Skeletal muscle tissue (tissue), 3 donors: ENCODE measurements at regions not wholly inside any gene's neighbourhood (a gene's known extent, or its start where the extent isn't known, plus 50 kb on each side); places are given as distances from the start of the nearest gene placed in this dataset.

Experiments
- H3K27ac ChIP-seq: one replicate; pipeline ENCODE4 v1.7.0; 2013; ENCODE audit warnings: mild to moderate bottlenecking, low read depth, low read length, inconsistent platforms
- H3K27me3 ChIP-seq, 3 donors: one replicate each; pipeline ENCODE4 v1.7.0; 2013; ENCODE audit warnings: low read length in 3 of 3; ENCODE audit not compliant: control insufficient read depth in 3 of 3, insufficient read depth in 3 of 3
- H3K36me3 ChIP-seq, 3 donors: one replicate each; pipeline ENCODE4 v1.7.0; 2013; ENCODE audit warnings: low read length in 3 of 3; ENCODE audit not compliant: control insufficient read depth in 3 of 3, insufficient read depth in 3 of 3
- H3K4me1 ChIP-seq, 3 donors: one replicate each; pipeline ENCODE4 v1.7.0; 2013; ENCODE audit warnings: low read length in 3 of 3, mild to moderate bottlenecking in 3 of 3; ENCODE audit not compliant: control insufficient read depth in 3 of 3, insufficient read depth in 3 of 3
- H3K4me3 ChIP-seq, 3 donors: one replicate each; pipeline ENCODE4 v1.7.0; 2013; ENCODE audit warnings: low read length in 3 of 3
- H3K9ac ChIP-seq, 3 donors: one replicate each; pipeline ENCODE4 v1.7.0; 2013; ENCODE audit warnings: low read length in 3 of 3, mild to moderate bottlenecking in 3 of 3, moderate library complexity in 2 of 3, low read depth in 1 of 3
- H3K9me3 ChIP-seq, 3 donors: one replicate each; pipeline ENCODE4 v1.7.0; 2013; ENCODE audit warnings: low read length in 3 of 3; ENCODE audit not compliant: control insufficient read depth in 3 of 3
- donor health status: Osteomylitis.

GRCh38 chr7:67857698-67858097 is 861.1 kb downstream of the TYW1 start:
- no peaks in the 10 kb centered on the region for H3K9me3 ChIP-seq
- no peaks in the 10 kb centered on the region for H3K36me3 ChIP-seq
- H3K4me3 ChIP-seq, result no peak overlapping the region
- H3K27me3 ChIP-seq, result peaks cover 0 to 12% (median 0%) of the 10 kb centered on the region in 3 donors
- no peak overlapping the region for H3K27ac ChIP-seq
- H3K4me1 ChIP-seq, result no peaks in the 10 kb centered on the region
- H3K9ac ChIP-seq, result no peak overlapping the region

GRCh38 chr7:67858931-67859330 is 862.3 kb downstream of the TYW1 start:
- peaks cover 0 to 7% (median 0%) of the 10 kb centered on the region in 3 donors for H3K27me3 ChIP-seq
- H3K9me3 ChIP-seq, result no peaks in the 10 kb centered on the region
- no peak overlapping the region for H3K9ac ChIP-seq
- H3K27ac ChIP-seq, result no peak overlapping the region
- no peak overlapping the region for H3K4me3 ChIP-seq
- H3K36me3 ChIP-seq, result no peaks in the 10 kb centered on the region
- no peaks in the 10 kb centered on the region for H3K4me1 ChIP-seq

DNA sequence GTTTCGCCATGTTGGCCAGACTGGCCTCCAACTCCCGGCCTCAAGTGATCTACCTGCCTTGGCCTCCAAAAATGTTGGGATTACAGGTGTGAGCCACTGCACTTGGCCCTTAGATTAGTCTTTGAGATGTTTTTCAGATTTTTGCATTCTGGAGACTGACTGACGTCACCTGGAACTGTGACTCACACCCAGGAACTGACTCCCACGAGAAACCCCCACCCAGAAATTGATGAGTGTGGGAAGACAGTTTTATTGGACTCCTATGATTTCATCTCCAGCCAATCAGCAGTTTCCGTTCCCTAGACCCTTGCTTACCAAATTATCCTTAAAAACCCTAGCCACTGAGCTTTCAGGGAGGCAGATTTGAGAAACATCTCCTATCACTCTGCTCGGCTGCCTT is 867.3 kb downstream of the TYW1 start:
- Histone ChIP-seq H3K4me1 (no peaks in the 10 kb centered on the region), H3K9ac (no peak overlapping the region), H3K27ac (no peak overlapping the region), H3K4me3 (no peak overlapping the region), H3K9me3 (no peaks in the 10 kb centered on the region), H3K36me3 (no peaks in the 10 kb centered on the region), H3K27me3 (no peaks in the 10 kb centered on the region)

DNA sequence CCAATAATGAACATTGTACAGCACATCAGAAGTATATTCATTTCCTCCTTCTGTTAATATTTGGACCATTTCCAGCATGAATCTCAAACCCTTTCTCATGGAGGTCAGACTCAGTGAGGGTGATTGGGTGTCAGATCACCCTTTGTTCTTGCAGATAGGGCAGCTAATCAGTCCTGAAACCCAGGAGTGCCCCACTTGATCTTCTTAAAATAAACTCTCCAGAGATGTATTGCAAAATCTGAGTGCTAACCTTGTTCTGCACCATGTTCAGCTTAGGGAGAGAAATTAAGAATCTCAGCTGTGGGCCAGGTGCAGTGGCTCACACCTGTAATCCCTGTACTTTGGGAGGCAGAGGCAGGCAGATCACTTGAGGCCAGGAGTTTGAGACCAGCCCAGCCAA is 869.4 kb downstream of the TYW1 start:
- Histone ChIP-seq H3K4me3 (no peak overlapping the region), H3K27me3 (no peaks in the 10 kb centered on the region), H3K36me3 (no peaks in the 10 kb centered on the region), H3K9ac (no peak overlapping the region), H3K27ac (no peak overlapping the region), H3K9me3 (no peaks in the 10 kb centered on the region), H3K4me1 (no peaks in the 10 kb centered on the region)

DNA sequence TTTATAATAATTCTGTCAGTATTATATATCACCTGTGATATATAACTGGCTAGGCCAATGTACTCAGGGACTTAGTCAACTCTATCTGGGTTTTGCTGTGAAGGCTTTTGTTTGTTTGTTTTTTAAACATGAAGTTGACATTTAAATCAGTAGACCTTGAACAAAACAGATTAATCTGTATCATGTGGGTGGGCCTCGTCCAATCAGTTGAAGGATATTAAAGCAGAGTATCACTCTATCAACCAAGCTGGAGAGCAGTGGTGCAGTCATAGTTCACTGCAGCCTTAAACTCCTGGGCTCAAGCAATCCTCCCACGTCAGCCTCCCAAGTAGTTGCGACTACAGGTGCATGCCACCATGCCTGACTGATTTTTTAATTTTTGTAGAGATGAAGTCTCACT is 870.2 kb downstream of the TYW1 start:
- H3K27ac ChIP-seq, result no peak overlapping the region
- no peaks in the 10 kb centered on the region for H3K4me1 ChIP-seq
- H3K36me3 ChIP-seq, result no peaks in the 10 kb centered on the region

DNA sequence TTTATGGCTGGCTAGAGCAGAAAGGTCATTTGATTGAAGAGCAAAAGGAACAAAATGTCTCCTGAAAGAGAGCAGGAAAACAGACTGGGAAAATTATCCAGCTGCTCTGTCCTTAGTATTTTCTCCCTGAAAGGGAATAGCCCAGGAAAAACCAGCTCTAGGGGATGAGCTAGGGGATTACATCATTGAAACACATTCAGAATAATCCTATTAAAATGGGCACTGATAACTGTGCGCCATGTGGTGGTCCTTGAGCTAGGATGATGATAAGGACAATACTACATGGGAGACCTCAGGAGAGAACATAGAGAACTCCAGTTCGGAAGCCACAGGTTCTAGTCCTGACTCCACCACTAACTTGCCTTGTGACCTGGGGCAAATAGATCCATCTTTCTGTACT is 873.8 kb downstream of the TYW1 start:
- no peaks in the 10 kb centered on the region for H3K27me3 ChIP-seq
- H3K4me1 ChIP-seq, result no peaks in the 10 kb centered on the region
- H3K27ac ChIP-seq, result no peak overlapping the region
- no peak overlapping the region for H3K9ac ChIP-seq
- no peak overlapping the region for H3K4me3 ChIP-seq
- no peaks in the 10 kb centered on the region for H3K9me3 ChIP-seq
- no peaks in the 10 kb centered on the region for H3K36me3 ChIP-seq

More for the DNA sequence above, 870.2 kb downstream of the TYW1 start:
- Histone ChIP-seq H3K9me3 (no peaks in the 10 kb centered on the region), H3K4me3 (no peak overlapping the region), H3K27me3 (no peaks in the 10 kb centered on the region), H3K9ac (no peak overlapping the region)

DNA sequence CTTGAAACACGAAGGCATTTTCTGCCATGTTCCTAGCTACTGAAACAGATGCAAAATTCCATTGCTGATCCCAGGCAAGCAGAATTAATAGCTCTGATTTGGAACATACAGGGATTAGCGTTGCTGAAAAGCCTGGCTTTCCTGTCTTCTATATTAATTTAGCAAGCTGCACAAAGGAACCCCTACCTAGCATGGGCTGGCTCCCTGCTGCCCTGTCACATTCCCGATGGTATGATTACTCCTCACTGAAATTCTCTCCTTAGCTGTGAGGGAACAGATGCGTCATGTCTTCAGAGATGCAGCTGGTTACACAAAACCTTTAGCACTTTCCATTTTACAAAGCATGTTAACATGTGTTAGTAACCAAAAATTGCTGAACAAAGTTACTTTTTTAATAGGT is 878.9 kb downstream of the TYW1 start:
- Histone ChIP-seq H3K27me3 (peaks cover 0 to 11% (median 0%) of the 10 kb centered on the region in 3 donors), H3K36me3 (no peaks in the 10 kb centered on the region), H3K9me3 (no peaks in the 10 kb centered on the region), H3K4me3 (no peak overlapping the region), H3K9ac (no peak overlapping the region), H3K4me1 (no peaks in the 10 kb centered on the region), H3K27ac (no peak overlapping the region)

GRCh38 chr7:67878808-67879207 is 882.2 kb downstream of the TYW1 start:
- Histone ChIP-seq H3K27ac (no peak overlapping the region), H3K4me3 (no peak overlapping the region), H3K9ac (no peak overlapping the region), H3K27me3 (peaks cover 0 to 11% (median 0%) of the 10 kb centered on the region in 3 donors), H3K4me1 (no peaks in the 10 kb centered on the region), H3K36me3 (no peaks in the 10 kb centered on the region), H3K9me3 (no peaks in the 10 kb centered on the region)

DNA sequence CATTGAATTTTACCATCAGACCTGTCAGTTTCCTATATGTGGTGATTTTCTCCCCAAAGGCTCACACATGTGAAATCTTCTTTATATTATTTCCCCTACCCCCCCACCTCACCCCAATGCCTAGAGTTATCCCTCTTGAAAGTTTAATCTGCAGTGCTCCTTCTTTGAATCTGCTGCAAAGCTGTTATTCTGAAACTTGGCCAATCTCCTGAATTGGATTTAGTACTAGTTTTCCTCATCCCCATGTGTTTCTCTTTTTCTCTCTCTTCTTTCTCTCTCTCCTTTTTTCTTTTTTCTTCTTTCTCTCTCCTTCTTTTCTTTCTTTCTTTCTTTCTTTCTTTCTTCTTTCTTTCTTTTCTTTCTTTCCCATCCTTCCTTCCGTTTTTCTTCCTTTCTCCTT is 886.2 kb downstream of the TYW1 start:
- Histone ChIP-seq H3K9ac (no peak overlapping the region), H3K27ac (no peak overlapping the region), H3K27me3 (peaks cover 0 to 11% (median 0%) of the 10 kb centered on the region in 3 donors), H3K9me3 (no peaks in the 10 kb centered on the region), H3K36me3 (no peaks in the 10 kb centered on the region), H3K4me3 (no peak overlapping the region), H3K4me1 (no peaks in the 10 kb centered on the region)

- Histone ChIP-seq H3K9ac (no peak overlapping the region), H3K27me3 (no peaks in the 10 kb centered on the region), H3K27ac (no peak overlapping the region), H3K4me1 (no peaks in the 10 kb centered on the region), H3K4me3 (no peak overlapping the region), H3K36me3 (no peaks in the 10 kb centered on the region), H3K9me3 (peaks cover 0 to 2% (median 0%) of the 10 kb centered on the region in 3 donors)
Measured at GRCh38 chr7:67890316-67890715, 893.7 kb downstream of the TYW1 start.

GRCh38 chr7:67894746-67895145 is 898.1 kb downstream of the TYW1 start:
- no peak overlapping the region for H3K27ac ChIP-seq
- no peaks in the 10 kb centered on the region for H3K9me3 ChIP-seq
- no peaks in the 10 kb centered on the region for H3K36me3 ChIP-seq
- H3K4me1 ChIP-seq, result no peaks in the 10 kb centered on the region
- H3K27me3 ChIP-seq, result no peaks in the 10 kb centered on the region
- no peak overlapping the region for H3K9ac ChIP-seq
- H3K4me3 ChIP-seq, result no peak overlapping the region
